H9 (cell line): ENCODE measurements at regions not wholly inside any gene's neighbourhood (a gene's known extent, or its start where the extent isn't known, plus 50 kb on each side); places are given as distances from the start of the nearest gene placed in this dataset.

Source experiments
- DNase-seq: peaks from one replicate; pipeline ENCODE4 v3.0.0-alpha.2; 2017
- H2AFZ ChIP-seq: one replicate; pipeline ENCODE4 v1.6.1; 2013; ENCODE audit warnings: mild to moderate bottlenecking, low read length, control low read depth, moderate library complexity
- H2AK5ac ChIP-seq: 2 replicates; pipeline ENCODE4 v1.6.1; 2013; ENCODE audit warnings: low read length, control low read depth, mixed read lengths; ENCODE audit not compliant: insufficient read length
- H2BK120ac ChIP-seq: one replicate; pipeline ENCODE4 v1.6.1; 2013; ENCODE audit warnings: low read depth, mild to moderate bottlenecking, low read length, control low read depth, inconsistent platforms; ENCODE audit not compliant: poor library complexity, severe bottlenecking
- H2BK12ac ChIP-seq: 2 replicates; pipeline ENCODE4 v1.6.1; 2013; ENCODE audit warnings: low read length, control low read depth, mixed read lengths, low read depth; ENCODE audit not compliant: insufficient read length
- H2BK15ac ChIP-seq: 2 replicates; pipeline ENCODE4 v1.6.1; 2013; ENCODE audit warnings: low read depth, low read length, control low read depth
- H2BK20ac ChIP-seq: one replicate; pipeline ENCODE4 v1.6.1; 2013; ENCODE audit warnings: low read depth, mild to moderate bottlenecking, low read length, control low read depth, inconsistent platforms; ENCODE audit not compliant: poor library complexity, severe bottlenecking
- H2BK5ac ChIP-seq: 2 replicates; pipeline ENCODE4 v1.6.1; 2013; ENCODE audit warnings: low read length, control low read depth, mixed read lengths; ENCODE audit not compliant: insufficient read length
- H3K14ac ChIP-seq: 2 replicates; pipeline ENCODE4 v1.6.1; 2013; ENCODE audit warnings: low read length, control low read depth; ENCODE audit not compliant: insufficient read depth
- H3K18ac ChIP-seq: 2 replicates; pipeline ENCODE4 v1.6.1; 2013; ENCODE audit warnings: low read depth, mild to moderate bottlenecking, mixed read lengths, low read length, control low read depth; ENCODE audit not compliant: insufficient read length
- H3K23ac ChIP-seq: 2 replicates; pipeline ENCODE4 v1.6.1; 2013; ENCODE audit warnings: low read length, control low read depth, mixed read lengths, low read depth; ENCODE audit not compliant: insufficient read length
- H3K23me2 ChIP-seq: 2 replicates; pipeline ENCODE4 v1.6.1; 2013; ENCODE audit warnings: low read depth, mild to moderate bottlenecking, mixed read lengths, low read length, control low read depth; ENCODE audit not compliant: insufficient read length, poor library complexity, severe bottlenecking
- H3K27ac ChIP-seq: 2 replicates; pipeline ENCODE4 v1.5.1; 2013; ENCODE audit warnings: low read length, control low read depth, mixed read lengths, low read depth; ENCODE audit not compliant: insufficient read length
- H3K27me3 ChIP-seq: 2 replicates; pipeline ENCODE4 v1.6.1; 2013; ENCODE audit warnings: low read length, control low read depth, inconsistent platforms; ENCODE audit not compliant: insufficient read depth
- H3K4ac ChIP-seq: 2 replicates; pipeline ENCODE4 v1.6.1; 2013; ENCODE audit warnings: low read depth, mild to moderate bottlenecking, control low read depth, inconsistent platforms, low read length, moderate library complexity
- H3K4me1 ChIP-seq: 2 replicates; pipeline ENCODE4 v1.6.1; 2013; ENCODE audit warnings: low read length, control low read depth, inconsistent platforms; ENCODE audit not compliant: insufficient read depth
- H3K4me2 ChIP-seq: 2 replicates; pipeline ENCODE4 v1.6.1; 2013; ENCODE audit warnings: low read length, control low read depth, mixed read lengths; ENCODE audit not compliant: insufficient read length, insufficient read depth
- H3K56ac ChIP-seq: 2 replicates; pipeline ENCODE4 v1.6.1; 2013; ENCODE audit warnings: low read depth, mild to moderate bottlenecking, mixed read lengths, low read length, control low read depth; ENCODE audit not compliant: insufficient read length
- H3K79me1 ChIP-seq: 2 replicates; pipeline ENCODE4 v1.6.1; 2013; ENCODE audit warnings: low read depth, mild to moderate bottlenecking, moderate library complexity, low read length, control low read depth, inconsistent platforms; ENCODE audit not compliant: insufficient read depth, poor library complexity, severe bottlenecking
- H3K79me2 ChIP-seq: 2 replicates; pipeline ENCODE4 v1.6.1; 2013; ENCODE audit warnings: low read length, control low read depth, inconsistent platforms; ENCODE audit not compliant: insufficient read depth
- H3K9ac ChIP-seq: 2 replicates; pipeline ENCODE4 v1.6.1; 2013; ENCODE audit warnings: low read length, control low read depth, mixed read lengths; ENCODE audit not compliant: insufficient read length; ENCODE audit errors: extremely low read depth
- H3K9me3 ChIP-seq: one replicate; pipeline ENCODE4 v1.6.1; 2013; ENCODE audit warnings: low read depth, low read length, inconsistent platforms; ENCODE audit not compliant: control insufficient read depth
- H3T11ph ChIP-seq: one replicate; pipeline ENCODE4 v1.6.1; 2013; ENCODE audit warnings: mild to moderate bottlenecking, low read length, control low read depth, inconsistent platforms
- H4K20me1 ChIP-seq: one replicate; pipeline ENCODE4 v1.6.1; 2013; ENCODE audit not compliant: control insufficient read depth, insufficient read length, insufficient read depth
- H4K5ac ChIP-seq: 2 replicates; pipeline ENCODE4 v1.6.1; 2013; ENCODE audit warnings: low read depth, mild to moderate bottlenecking, mixed read lengths, low read length, control low read depth; ENCODE audit not compliant: insufficient read length
- H4K8ac ChIP-seq: replicated peaks from 2 replicates; pipeline ENCODE4 v1.6.1; 2013; ENCODE audit warnings: low read length, control low read depth, mixed read lengths, low read depth; ENCODE audit not compliant: insufficient read length
- H4K91ac ChIP-seq: 2 replicates; pipeline ENCODE4 v1.6.1; 2013; ENCODE audit warnings: low read depth, mild to moderate bottlenecking, moderate library complexity, mixed read lengths, low read length, control low read depth; ENCODE audit not compliant: insufficient read length
- H3K27ac Mint-ChIP-seq, 3 experiments: 2 replicates in 2 of 3; 3 replicates in 1 of 3; pipeline ENCODE4 v1.8.0; 2020 to 2021; ENCODE audit warnings: mixed read lengths in 3 of 3, mild to moderate bottlenecking in 1 of 3, moderate library complexity in 1 of 3
- H3K27me3 Mint-ChIP-seq: 2 replicates; pipeline ENCODE4 v1.8.0; 2021; ENCODE audit warnings: low read depth, mild to moderate bottlenecking, moderate library complexity, mixed read lengths
- H3K36me3 Mint-ChIP-seq, 3 experiments: 2 replicates in 2 of 3; 3 replicates in 1 of 3; pipeline ENCODE4 v1.8.0; 2020 to 2021; ENCODE audit warnings: low read depth in 3 of 3, mixed read lengths in 3 of 3; ENCODE audit not compliant: insufficient read depth in 1 of 3
- H3K4me1 Mint-ChIP-seq, 2 experiments: 2 replicates each; pipeline ENCODE4 v1.8.0; 2020; ENCODE audit warnings: mixed read lengths in 2 of 2
- H3K4me3 Mint-ChIP-seq, 2 experiments: 2 replicates in 1 of 2; 3 replicates in 1 of 2; pipeline ENCODE4 v1.8.0; 2020 to 2021; ENCODE audit warnings: mild to moderate bottlenecking in 2 of 2, mixed read lengths in 2 of 2, moderate library complexity in 1 of 2
- H3K9me3 Mint-ChIP-seq, 2 experiments: 2 replicates in 1 of 2; 3 replicates in 1 of 2; pipeline ENCODE4 v1.8.0; 2020; ENCODE audit warnings: mild to moderate bottlenecking in 2 of 2, mixed read lengths in 2 of 2, moderate library complexity in 1 of 2
- WGBS: extraction: QIAGEN DNeasy Blood & Tissue Kit; methylation state at CpG from one replicate; pipeline ENCODE4 v1.1.7; 2013; ENCODE audit warnings: missing lambda C conversion rate, low lambda C conversion rate, mixed read lengths; ENCODE audit not compliant: insufficient read length; ENCODE audit errors: extremely low coverage; 5-methylcytosine and 5-hydroxymethylcytosine counted together
- TF ChIP-seq, protein P1 (sequence below): fragments of 200-600 bp; sonication (generic); conservative IDR thresholded peaks from 3 replicates; pipeline ENCODE4 v1.8.0; 2021; ENCODE audit warnings: antibody characterized with exemption, mild to moderate bottlenecking

DNA sequence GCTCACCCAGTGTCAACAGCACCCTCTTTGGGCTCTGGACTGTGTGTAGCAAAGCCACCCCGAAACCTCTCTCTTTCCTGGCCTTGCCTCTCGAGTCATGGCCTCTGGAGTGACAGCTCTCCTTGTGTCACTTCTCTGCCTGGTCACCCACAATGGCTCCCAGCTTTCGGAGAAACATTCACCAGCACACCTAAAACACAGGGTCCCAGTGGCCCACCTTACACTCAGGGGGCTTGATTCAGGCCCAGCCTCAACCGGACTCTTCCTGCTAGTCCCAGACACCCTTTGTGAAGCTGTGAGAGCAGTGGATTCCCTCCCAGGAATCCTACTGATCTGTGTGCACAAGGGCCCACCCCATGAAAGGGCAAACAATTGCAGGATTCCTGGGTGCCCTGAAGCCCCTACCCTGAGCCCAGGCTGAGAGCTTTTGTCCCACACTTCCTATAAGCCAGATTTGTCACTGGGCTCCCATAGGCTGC is 137.2 kb upstream of the HAAO start:
- Histone ChIP-seq H2BK5ac (no peak overlapping the region), H2AFZ (no peak overlapping the region), H3K4me2 (no peak overlapping the region), H2AK5ac (no peak overlapping the region), H4K20me1 (no peaks in the 10 kb centered on the region), H3K4ac (no peak overlapping the region), H2BK12ac (no peak overlapping the region), H3K14ac (peak overlapping the region; percentile 1; the same call in 1 of the 2 replicates), H3K79me1 (no peaks in the 10 kb centered on the region), H4K5ac (no peak overlapping the region), H3K9ac (no peak overlapping the region), H3K18ac (peak overlapping the region; percentile 30), H3K23me2 (no peaks in the 10 kb centered on the region), H3K9me3 (no peaks in the 10 kb centered on the region), H4K91ac (no peak overlapping the region), H3K23ac (no peak overlapping the region), H3K27me3 (no peaks in the 10 kb centered on the region), H3K4me1 (peaks cover 11% of the 10 kb centered on the region; the same call in 1 of the 2 replicates), H3K79me2 (no peaks in the 10 kb centered on the region), H3T11ph (no peak overlapping the region), H2BK15ac (no peak overlapping the region), H3K56ac (no peak overlapping the region), H3K27ac (no peak overlapping the region), H2BK20ac (no peak overlapping the region), H4K8ac (no peak overlapping the region), H2BK120ac (no peak overlapping the region)
- no peaks in the 10 kb centered on the region for H3K27me3 Mint-ChIP-seq
- peak overlapping the region; percentile 9 to 95 (median 47) for H3K27ac Mint-ChIP-seq
- no peaks in the 10 kb centered on the region for H3K36me3 Mint-ChIP-seq
- peaks cover 66 to 77% of the 10 kb centered on the region in 2 experiments for H3K4me1 Mint-ChIP-seq
- DNase-seq: no peak
- no CpG with 5 or more reads among the region's 4 CpGs for WGBS
- H3K4me3 Mint-ChIP-seq: no peak overlapping the region
- TF ChIP-seq, protein P1, sequence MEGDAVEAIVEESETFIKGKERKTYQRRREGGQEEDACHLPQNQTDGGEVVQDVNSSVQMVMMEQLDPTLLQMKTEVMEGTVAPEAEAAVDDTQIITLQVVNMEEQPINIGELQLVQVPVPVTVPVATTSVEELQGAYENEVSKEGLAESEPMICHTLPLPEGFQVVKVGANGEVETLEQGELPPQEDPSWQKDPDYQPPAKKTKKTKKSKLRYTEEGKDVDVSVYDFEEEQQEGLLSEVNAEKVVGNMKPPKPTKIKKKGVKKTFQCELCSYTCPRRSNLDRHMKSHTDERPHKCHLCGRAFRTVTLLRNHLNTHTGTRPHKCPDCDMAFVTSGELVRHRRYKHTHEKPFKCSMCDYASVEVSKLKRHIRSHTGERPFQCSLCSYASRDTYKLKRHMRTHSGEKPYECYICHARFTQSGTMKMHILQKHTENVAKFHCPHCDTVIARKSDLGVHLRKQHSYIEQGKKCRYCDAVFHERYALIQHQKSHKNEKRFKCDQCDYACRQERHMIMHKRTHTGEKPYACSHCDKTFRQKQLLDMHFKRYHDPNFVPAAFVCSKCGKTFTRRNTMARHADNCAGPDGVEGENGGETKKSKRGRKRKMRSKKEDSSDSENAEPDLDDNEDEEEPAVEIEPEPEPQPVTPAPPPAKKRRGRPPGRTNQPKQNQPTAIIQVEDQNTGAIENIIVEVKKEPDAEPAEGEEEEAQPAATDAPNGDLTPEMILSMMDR: no peak
- no peaks in the 10 kb centered on the region for H3K9me3 Mint-ChIP-seq
